OCI-LY7 (cell line): ENCODE measurements at regions not wholly inside any gene's neighbourhood (a gene's known extent, or its start where the extent isn't known, plus 50 kb on each side); places are given as distances from the start of the nearest gene placed in this dataset.

Experiments used
- BruUV-seq: library from RNA; stranded (reverse); fragments of 400-500 nt; replicated peaks from 2 replicates; lab custom pipeline; 2021; lab: Mats Ljungman, UMichigan
- CTCF ChIA-PET: fragments of 300-600 bp; sonication (Branson Sonifier 250); formaldehyde crosslinking; loops from one replicate; lab custom pipeline; 2022; ENCODE audit warnings: antibody characterized with exemption; ENCODE audit not compliant: unreplicated experiment; lab: Charles Lee
- POLR2A ChIA-PET: fragments of 300-600 bp; sonication (Branson Sonifier 250); formaldehyde crosslinking; loops from one replicate; lab custom pipeline; 2022; ENCODE audit warnings: antibody characterized with exemption; lab: Charles Lee
- DNase-seq: peaks from one replicate; pipeline ENCODE4 v3.0.0-alpha.2; 2015; ENCODE audit warnings: low spot score
- H2AFZ ChIP-seq: fragments of 200-600 bp; sonication (generic), shearing (Covaris generic); 2 replicates; pipeline ENCODE4 v1.6.1; 2014; ENCODE audit warnings: mild to moderate bottlenecking, antibody characterized with exemption, low read length, moderate library complexity
- H3K27ac ChIP-seq: fragments of 200-600 bp; sonication (generic); 2 replicates; pipeline ENCODE4 v1.5.1; 2014; ENCODE audit warnings: mixed run types, low read depth, mild to moderate bottlenecking, moderate library complexity, low read length, inconsistent platforms; ENCODE audit not compliant: poor library complexity, severe bottlenecking
- H3K36me3 ChIP-seq: fragments of 200-600 bp; sonication (generic); 2 replicates; pipeline ENCODE4 v1.6.1; 2014; ENCODE audit warnings: mild to moderate bottlenecking, antibody characterized with exemption, low read length, moderate library complexity, mixed read lengths; ENCODE audit not compliant: insufficient read depth
- H3K4me1 ChIP-seq: fragments of 200-600 bp; sonication (generic); 2 replicates; pipeline ENCODE4 v1.5.1; 2014; ENCODE audit warnings: mild to moderate bottlenecking, low read length; ENCODE audit not compliant: insufficient read depth, poor library complexity, severe bottlenecking
- H3K4me2 ChIP-seq: fragments of 200-600 bp; sonication (generic); 2 replicates; pipeline ENCODE4 v1.6.1; 2014; ENCODE audit warnings: mild to moderate bottlenecking, low read length
- H3K4me3 ChIP-seq: fragments of 200-600 bp; sonication (generic); 2 replicates; pipeline ENCODE4 v1.5.1; 2014; ENCODE audit warnings: mild to moderate bottlenecking, low read depth, low read length; ENCODE audit not compliant: poor library complexity, severe bottlenecking
- H3K79me2 ChIP-seq: fragments of 200-600 bp; sonication (generic); 2 replicates; pipeline ENCODE4 v1.6.1; 2016; ENCODE audit warnings: low read depth, mild to moderate bottlenecking, low read length, moderate library complexity, mixed read lengths; ENCODE audit not compliant: insufficient read depth
- H3K9me2 ChIP-seq: fragments of 200-600 bp; sonication (generic); 2 replicates; pipeline ENCODE4 v1.6.1; 2016; ENCODE audit warnings: mild to moderate bottlenecking, low read length, mixed read lengths; ENCODE audit not compliant: insufficient read depth
- H3K9me3 ChIP-seq: fragments of 200-600 bp; sonication (generic); 2 replicates; pipeline ENCODE4 v1.6.1; 2014; ENCODE audit warnings: mild to moderate bottlenecking, mixed run types, low read length, mixed read lengths
- H4K20me1 ChIP-seq: fragments of 200-600 bp; sonication (generic); 2 replicates; pipeline ENCODE4 v1.6.1; 2014; ENCODE audit warnings: mild to moderate bottlenecking, antibody characterized with exemption, low read length, moderate library complexity, mixed read lengths; ENCODE audit not compliant: insufficient read depth
- CTCF ChIP-seq: fragments of 200-600 bp; sonication (generic); conservative IDR thresholded peaks from 2 replicates; pipeline ENCODE4 v1.5.1; 2014; ENCODE audit warnings: mild to moderate bottlenecking, antibody characterized with exemption, low read length, moderate library complexity, mixed read lengths
- EZH2phosphoT487 ChIP-seq: fragments of 200-600 bp; sonication (generic); IDR thresholded peaks from 2 replicates; pipeline ENCODE4 v1.6.1; 2018; ENCODE audit warnings: low read depth, borderline replicate concordance, mild to moderate bottlenecking, mixed run types, antibody characterized with exemption, low read length, moderate library complexity, mixed read lengths
- intact Hi-C: fragments of 100-400 bp; cut with micrococcal nuclease; formaldehyde crosslinking; loops from one replicate; pipeline ENCODE4 v1.10.0; 2022; ENCODE audit not compliant: unreplicated experiment

GRCh38 chr5:108564441-108564840 is 182.5 kb upstream of the FBXL17 start:
- DNase-seq: no peak
- no peak overlapping the region for H3K4me3 ChIP-seq
- no peaks in the 10 kb centered on the region for H3K36me3 ChIP-seq
- no peaks in the 10 kb centered on the region for H3K4me1 ChIP-seq
- no TSS peak for BruUV-seq
- no peak for TF ChIP-seq EZH2phosphoT487
- no peak for TF ChIP-seq CTCF
- POLR2A ChIA-PET: interaction anchor here (1.1 kb wide), 1 partner anchor 372 kb away, joined by 3 read pairs; no protein-coding TSS in a partner anchor
- no peaks in the 10 kb centered on the region for H3K79me2 ChIP-seq
- H2AFZ ChIP-seq: no peak overlapping the region
- CTCF ChIA-PET: no interaction called here
- intact Hi-C loops: no loop called here
- no peak overlapping the region for H3K27ac ChIP-seq
- no peaks in the 10 kb centered on the region for H3K9me3 ChIP-seq
- no peaks in the 10 kb centered on the region for H3K9me2 ChIP-seq
- H3K4me2 ChIP-seq: no peak overlapping the region
- no peaks in the 10 kb centered on the region for H4K20me1 ChIP-seq

GRCh38 chr5:108562205-108562454 is 180.2 kb upstream of the FBXL17 start:
- Histone ChIP-seq H3K4me2 (no peak overlapping the region), H3K36me3 (no peaks in the 10 kb centered on the region), H3K9me3 (no peaks in the 10 kb centered on the region), H3K79me2 (no peaks in the 10 kb centered on the region), H3K4me3 (no peak overlapping the region), H3K9me2 (no peaks in the 10 kb centered on the region), H4K20me1 (no peaks in the 10 kb centered on the region), H2AFZ (no peak overlapping the region), H3K4me1 (no peaks in the 10 kb centered on the region), H3K27ac (no peak overlapping the region)
- no TSS peak for BruUV-seq
- DNase-seq: no peak
- intact Hi-C loops: no loop called here
- TF ChIP-seq EZH2phosphoT487 (no peak), CTCF (no peak)
- ChIA-PET CTCF (no interaction called here), POLR2A (no interaction called here)

GRCh38 chr5:108561416-108562204 is 179.7 kb upstream of the FBXL17 start:
- CTCF ChIA-PET: no interaction called here

More at GRCh38 chr5:108561416-108562204, 179.7 kb upstream of the FBXL17 start:
- Histone ChIP-seq H3K9me3 (no peaks in the 10 kb centered on the region), H3K4me2 (no peak overlapping the region), H3K27ac (no peak overlapping the region), H3K79me2 (no peaks in the 10 kb centered on the region), H2AFZ (no peak overlapping the region), H3K4me1 (no peaks in the 10 kb centered on the region), H4K20me1 (no peaks in the 10 kb centered on the region), H3K9me2 (no peaks in the 10 kb centered on the region), H3K4me3 (no peak overlapping the region), H3K36me3 (no peaks in the 10 kb centered on the region)
- POLR2A ChIA-PET: no interaction called here
- intact Hi-C loops: no loop called here
- no peak for TF ChIP-seq EZH2phosphoT487
- TF ChIP-seq CTCF: no peak
- no peak for DNase-seq
- BruUV-seq: no TSS peak
